ENCODE measurements at regions not wholly inside any gene's neighbourhood (a gene's known extent, or its start where the extent isn't known, plus 50 kb on each side); places are given as distances from the start of the nearest gene placed in this dataset.

- no peak for TF ChIP-seq TCF12 (IDR thresholded peaks at IDR 0.05; ENCODE audit: low read depth)
- TF ChIP-seq TEAD4 (IDR thresholded peaks at IDR 0.05): no peak
- no peak for TF ChIP-seq USF1 (IDR thresholded peaks at IDR 0.05)
- no peak for TF ChIP-seq CEBPB (IDR thresholded peaks at IDR 0.05)
- no peak for TF ChIP-seq YY1 (IDR thresholded peaks at IDR 0.05; ENCODE audit: low read depth)
- no peak for TF ChIP-seq FOXM1 (IDR thresholded peaks at IDR 0.05; ENCODE audit: borderline replicate concordance, low read depth)
- no peak for TF ChIP-seq TAF1 (IDR thresholded peaks at IDR 0.05; ENCODE audit: low read depth)
- TF ChIP-seq CREB1 (IDR thresholded peaks at IDR 0.05; ENCODE audit: low read depth): no peak
- TF ChIP-seq REST (IDR thresholded peaks at IDR 0.05; ENCODE audit: low read depth): no peak
These were observed 88.3 kb upstream of the ACBD5 start for GRCh38 chr10:27328946-27329345.
